ENCODE measurements at regions not wholly inside any gene's neighbourhood (a gene's known extent, or its start where the extent isn't known, plus 50 kb on each side); places are given as distances from the start of the nearest gene placed in this dataset.
"Not testable (repeated sequence)": the region's sequence is repeated elsewhere in the genome, so short reads cannot be mapped to it uniquely, and the experiment has no call there.

DNA sequence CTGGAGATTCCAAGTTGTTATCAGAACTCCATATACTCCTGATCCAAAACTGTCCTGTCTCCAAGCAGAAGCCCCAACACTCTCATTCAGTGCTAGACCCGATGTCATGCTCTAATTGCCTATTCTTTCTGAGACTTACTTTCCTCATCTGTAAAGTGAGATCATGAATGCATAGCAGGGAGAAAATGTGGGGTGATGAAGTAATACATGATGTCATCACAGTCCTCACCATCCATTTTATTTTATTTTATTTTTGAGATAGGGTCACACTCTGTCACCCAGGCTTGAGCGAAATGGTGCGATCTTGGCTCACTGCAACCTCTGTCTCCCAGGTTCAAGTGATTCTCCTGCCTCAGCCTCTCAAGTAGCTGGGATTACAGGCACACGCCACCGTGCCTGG lies 1554.0 kb upstream of the ADGRL3 start:
- intact Hi-C loops (cut with DNase I), result no loop called here
- ATAC-seq (no peak), DNase-seq (ENCODE audit: missing footprints) (no peak)

DNA sequence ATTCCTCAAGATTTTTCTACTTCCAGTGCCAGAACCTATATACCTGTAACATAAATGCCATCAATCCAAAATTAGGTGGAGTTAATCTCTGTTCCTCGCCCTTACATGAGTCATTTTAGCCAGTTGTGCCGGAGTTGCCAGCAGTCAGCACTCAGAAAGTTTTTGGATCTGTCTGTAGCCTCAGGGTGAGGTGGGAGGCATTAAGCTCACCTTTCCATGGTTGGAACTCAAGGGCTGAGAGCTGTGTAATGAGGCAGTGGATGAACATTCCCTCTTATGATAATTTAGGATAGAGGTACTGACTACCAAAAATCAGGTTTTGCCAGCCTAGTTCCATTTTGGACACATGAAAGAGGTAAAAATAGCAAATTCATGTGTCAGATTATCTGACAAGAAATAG lies 1553.1 kb upstream of the ADGRL3 start:
- ATAC-seq, result no peak
- no peak for DNase-seq (ENCODE audit: missing footprints)
- intact Hi-C loops (cut with DNase I), result no loop called here

DNA sequence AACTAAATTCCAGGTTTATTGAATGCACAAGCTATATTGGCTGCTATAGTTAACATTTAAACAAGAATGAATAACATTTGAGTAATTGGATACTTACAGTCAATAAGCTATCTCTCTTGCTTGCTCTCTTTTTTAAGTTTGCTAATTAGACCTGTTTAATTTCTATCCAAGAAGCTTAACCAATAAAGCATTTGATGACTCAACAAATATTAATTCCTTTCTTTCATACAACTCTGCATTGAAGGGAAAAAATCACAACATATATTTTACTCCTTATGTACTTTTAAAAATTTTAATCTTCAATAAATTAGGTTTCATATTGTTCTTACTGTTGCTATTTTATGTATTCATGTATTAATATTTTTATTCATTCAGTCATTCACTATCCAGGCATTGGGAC lies 1552.6 kb upstream of the ADGRL3 start:
- DNase-seq (ENCODE audit: missing footprints), result no peak
- intact Hi-C loops (cut with DNase I), result no loop called here

DNA sequence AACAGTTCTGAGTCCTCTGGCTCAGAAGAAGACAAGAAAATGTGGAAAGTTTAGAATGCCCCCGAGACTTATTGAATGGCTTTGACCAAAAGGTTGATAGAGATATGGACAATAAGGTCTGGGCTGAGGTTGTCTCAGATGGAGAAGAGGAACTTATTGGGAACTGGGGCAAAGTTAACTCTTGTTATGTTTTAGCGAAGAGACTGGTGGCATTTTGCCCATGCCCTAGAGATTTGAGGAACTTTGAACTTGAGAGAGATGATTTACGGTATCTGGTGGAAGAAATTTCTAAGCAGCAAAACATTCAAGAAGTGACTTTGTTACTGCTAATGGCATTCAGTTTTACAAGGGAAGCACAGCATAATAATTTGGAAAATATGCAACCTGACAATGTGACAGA lies 1549.3 kb upstream of the ADGRL3 start:
- no peak for ATAC-seq
- no peak for DNase-seq (ENCODE audit: missing footprints)
- intact Hi-C loops (cut with DNase I), result no loop called here

More for the DNA sequence above, 1552.6 kb upstream of the ADGRL3 start:
- ATAC-seq, result no peak

DNA sequence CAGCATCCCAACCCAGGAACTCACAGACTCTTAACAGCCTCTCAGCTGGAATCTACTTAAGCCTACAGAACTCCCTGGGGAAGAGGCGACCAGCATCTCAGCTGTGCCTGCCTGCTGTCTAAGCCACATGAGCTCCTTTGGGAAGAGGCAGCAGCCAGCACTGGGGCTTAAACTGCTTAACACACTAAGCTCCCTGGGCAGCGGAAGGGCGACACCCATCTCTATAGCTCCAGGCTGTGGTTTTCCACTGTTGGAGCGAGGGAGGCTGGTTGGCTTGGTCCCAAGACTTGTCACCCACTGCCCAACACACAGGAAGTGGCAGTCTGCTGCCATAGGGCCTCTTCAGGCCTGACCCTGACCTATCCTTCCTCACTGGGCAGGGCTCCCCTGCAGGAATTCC lies 1544.1 kb upstream of the ADGRL3 start:
- intact Hi-C loops (cut with DNase I), result no loop called here
- ATAC-seq, result no peak
- DNase-seq (ENCODE audit: missing footprints), result no peak

- ATAC-seq (no peak), DNase-seq (ENCODE audit: missing footprints) (no peak)
- intact Hi-C loops (cut with DNase I), result no loop called here
Measured at GRCh38 chr4:59664771-59665170, 1535.4 kb upstream of the ADGRL3 start.

- intact Hi-C loops (cut with DNase I), result no loop called here
- DNase-seq (ENCODE audit: missing footprints), result no peak
- no peak for ATAC-seq
Measured at GRCh38 chr4:59666645-59667044, 1533.5 kb upstream of the ADGRL3 start.

DNA sequence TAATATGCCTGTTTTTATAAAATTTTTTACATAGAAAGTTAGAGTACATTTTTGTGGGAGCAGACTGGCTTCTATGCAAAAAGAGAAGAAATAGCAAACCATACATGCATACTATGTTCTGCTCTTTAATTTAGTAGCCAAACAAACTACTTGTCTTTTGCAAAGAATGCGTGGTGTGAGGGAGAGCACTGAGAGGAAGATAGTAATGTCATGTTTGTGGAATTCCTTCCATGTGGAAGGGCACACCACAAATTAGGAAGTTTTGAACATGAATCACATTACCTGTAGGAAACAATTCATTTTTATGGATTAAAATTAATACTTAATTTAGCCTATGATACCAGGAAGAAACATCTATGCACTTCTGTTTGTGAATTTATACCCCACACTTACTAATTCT lies 1529.1 kb upstream of the ADGRL3 start:
- DNase-seq (ENCODE audit: missing footprints), result no peak
- ATAC-seq, result no peak
- intact Hi-C loops (cut with DNase I), result no loop called here

- intact Hi-C loops (cut with DNase I), result no loop called here
- ATAC-seq (no peak), DNase-seq (ENCODE audit: missing footprints) (no peak)
Measured at GRCh38 chr4:59676389-59676788, 1523.7 kb upstream of the ADGRL3 start.

- intact Hi-C loops (cut with DNase I); DNase-seq (ENCODE audit: missing footprints); ATAC-seq: not testable (repeated sequence)
Measured at GRCh38 chr4:59676992-59677391, 1523.1 kb upstream of the ADGRL3 start.

DNA sequence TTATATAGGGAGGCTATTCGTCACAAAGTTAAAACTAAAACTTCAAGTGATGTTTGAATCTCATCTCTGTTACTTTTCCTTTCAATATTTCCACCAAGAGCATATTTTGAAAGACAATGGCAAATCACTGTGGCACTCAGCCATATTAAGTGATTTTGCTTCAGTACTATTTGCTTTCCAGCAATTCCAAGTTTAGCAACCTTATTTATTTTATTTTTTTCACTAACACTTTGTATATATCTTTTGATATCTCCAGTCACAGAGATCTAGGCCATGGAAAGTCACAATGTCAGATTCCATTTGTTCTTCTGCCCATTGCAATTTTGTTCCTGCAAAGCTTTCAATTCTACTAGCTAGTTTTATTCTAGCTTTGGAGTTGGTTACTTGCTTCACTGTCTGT lies 1514.5 kb upstream of the ADGRL3 start:
- intact Hi-C loops (cut with DNase I), result no loop called here
- DNase-seq (ENCODE audit: missing footprints), result no peak
- no peak for ATAC-seq

DNA sequence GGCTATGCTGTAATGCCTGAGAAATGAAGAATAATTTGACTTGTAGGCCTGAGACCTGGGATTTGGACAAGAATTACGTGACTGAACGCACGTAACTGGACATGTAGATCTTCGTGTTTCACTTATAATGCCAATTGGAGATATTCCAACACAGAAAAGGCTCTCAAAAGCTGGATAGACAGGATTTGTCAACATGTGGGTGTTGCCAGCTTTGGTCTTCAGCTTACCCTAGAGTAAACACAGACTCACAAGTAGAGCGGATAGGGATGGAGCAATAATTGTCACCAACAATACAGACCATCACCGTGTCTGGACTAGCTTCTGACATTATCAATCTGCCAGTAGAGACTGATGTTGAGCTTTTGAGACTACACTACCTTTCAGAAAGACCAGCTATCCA lies 1511.0 kb upstream of the ADGRL3 start:
- no peak for DNase-seq (ENCODE audit: missing footprints)
- intact Hi-C loops (cut with DNase I), result no loop called here
- ATAC-seq, result no peak

DNA sequence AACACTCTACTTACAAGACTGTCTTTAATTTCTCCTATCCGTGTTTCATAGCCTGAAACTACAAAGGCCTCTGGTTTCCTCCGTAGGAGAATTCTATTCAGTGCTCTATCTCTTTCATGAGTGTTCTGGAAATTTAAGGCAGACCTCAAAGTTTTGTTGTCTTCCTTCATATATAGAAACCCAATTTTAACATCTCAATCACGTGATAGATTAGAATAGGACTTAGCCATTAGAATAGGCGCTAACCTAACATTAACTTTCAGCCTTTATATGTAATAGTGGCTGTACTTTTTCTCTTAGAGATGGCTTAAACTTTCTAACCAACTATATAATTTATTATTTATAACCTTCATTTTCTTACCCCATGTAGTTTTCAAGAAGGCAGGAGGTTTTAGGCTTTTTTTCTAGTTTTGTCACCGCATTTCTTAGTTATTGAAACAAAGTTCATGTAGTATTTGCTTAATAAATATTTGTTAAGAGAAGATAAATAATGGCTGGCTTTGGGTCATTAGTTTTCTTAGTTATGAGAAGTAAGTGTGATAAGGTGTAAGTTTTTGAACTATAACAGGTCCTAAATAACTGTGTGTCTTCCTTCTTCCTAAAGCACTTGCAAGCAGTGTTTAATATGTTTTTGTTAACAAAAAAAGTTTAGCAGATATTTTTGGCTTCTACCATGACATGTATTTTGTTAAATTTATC lies 1504.6 kb upstream of the ADGRL3 start:
- DNase-seq (ENCODE audit: missing footprints) (no peak), ATAC-seq (no peak)
- intact Hi-C loops (cut with DNase I), result no loop called here

- DNase-seq (ENCODE audit: missing footprints) (no peak), ATAC-seq (no peak)
- intact Hi-C loops (cut with DNase I), result no loop called here
Measured at GRCh38 chr4:59698041-59698440, 1502.1 kb upstream of the ADGRL3 start.

GRCh38 chr4:59700651-59701050 lies 1499.5 kb upstream of the ADGRL3 start:
- intact Hi-C loops (cut with DNase I), result no loop called here
- DNase-seq (ENCODE audit: missing footprints) (no peak), ATAC-seq (no peak)

GRCh38 chr4:59704616-59705015 lies 1495.5 kb upstream of the ADGRL3 start:
- intact Hi-C loops (cut with DNase I), result no loop called here
- no peak for ATAC-seq

DNA sequence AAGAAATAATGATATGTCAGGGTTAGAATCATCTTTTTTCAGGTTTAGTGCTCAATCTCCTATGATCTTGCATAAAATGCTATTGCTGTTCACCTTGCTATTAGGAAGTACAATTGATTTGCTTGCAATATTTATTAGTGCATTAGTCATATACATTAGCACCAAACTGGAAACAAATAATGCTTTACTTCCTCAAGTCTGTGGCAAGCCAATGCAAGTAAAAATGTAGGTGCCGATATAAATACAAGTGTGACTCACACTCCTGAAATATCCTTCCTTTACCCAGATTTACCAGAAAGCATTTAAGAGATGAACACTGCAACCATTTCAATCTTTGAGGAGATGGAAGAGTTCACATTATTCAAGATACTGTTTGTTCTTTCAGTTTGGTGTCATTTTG lies 1487.7 kb upstream of the ADGRL3 start:
- ATAC-seq (no peak), DNase-seq (ENCODE audit: missing footprints) (no peak)
- intact Hi-C loops (cut with DNase I), result no loop called here

More at GRCh38 chr4:59704616-59705015, 1495.5 kb upstream of the ADGRL3 start:
- no peak for DNase-seq (ENCODE audit: missing footprints)

DNA sequence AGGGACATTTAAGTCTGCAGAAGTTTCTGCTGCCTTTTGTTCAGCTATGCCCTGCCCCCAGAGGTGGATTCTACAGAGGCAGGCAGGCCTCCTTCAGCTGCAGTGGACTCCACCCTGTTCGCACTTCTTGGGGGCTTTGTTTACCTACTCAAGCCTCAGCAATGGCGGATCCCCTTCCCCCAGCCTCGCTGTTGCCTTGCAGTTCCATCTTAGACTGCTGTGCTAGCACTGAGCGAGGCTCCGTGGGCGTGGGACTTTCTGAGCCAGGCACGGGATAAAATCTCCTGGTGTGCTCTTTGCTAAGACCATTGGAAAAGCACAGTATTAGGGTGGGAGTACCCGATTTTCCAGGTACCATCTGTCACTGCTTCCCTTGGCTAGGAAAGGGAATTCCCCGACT lies 1475.8 kb upstream of the ADGRL3 start:
- ATAC-seq; DNase-seq (ENCODE audit: missing footprints); intact Hi-C loops (cut with DNase I): not testable (repeated sequence)

- intact Hi-C loops (cut with DNase I), result no loop called here
- no peak for DNase-seq (ENCODE audit: missing footprints)
- no peak for ATAC-seq
Measured at GRCh38 chr4:59727745-59728144, 1472.4 kb upstream of the ADGRL3 start.

GRCh38 chr4:59728496-59728895 lies 1471.6 kb upstream of the ADGRL3 start:
- intact Hi-C loops (cut with DNase I), result no loop called here
- DNase-seq (ENCODE audit: missing footprints) (no peak), ATAC-seq (no peak)

GRCh38 chr4:59729321-59729720 lies 1470.8 kb upstream of the ADGRL3 start:
- intact Hi-C loops (cut with DNase I), result no loop called here
- ATAC-seq (no peak), DNase-seq (ENCODE audit: missing footprints) (no peak)

Data from Right ventricle myocardium inferior (tissue), 1 donor.